Loucy (cell line): ENCODE measurements at regions not wholly inside any gene's neighbourhood (a gene's known extent, or its start where the extent isn't known, plus 50 kb on each side); places are given as distances from the start of the nearest gene placed in this dataset.

Experiments used
- H2AFZ ChIP-seq: fragments of 200-600 bp; sonication (generic); 2 replicates; pipeline ENCODE4 v1.6.0; 2016; ENCODE audit warnings: antibody characterized with exemption, mild to moderate bottlenecking, low read length, moderate library complexity
- H3F3A ChIP-seq: fragments of 200-600 bp; 2 replicates; pipeline ENCODE4 v1.6.0; 2016; ENCODE audit warnings: antibody characterized with exemption, low read depth, mild to moderate bottlenecking
- H3K27me3 ChIP-seq: fragments of 200-600 bp; sonication (generic); 2 replicates; pipeline ENCODE4 v1.6.1; 2014; ENCODE audit warnings: low read length, mild to moderate bottlenecking; ENCODE audit not compliant: insufficient read depth, poor library complexity, severe bottlenecking
- H3K36me3 ChIP-seq: fragments of 200-600 bp; sonication (generic); 2 replicates; pipeline ENCODE4 v1.6.1; 2016; ENCODE audit warnings: low read length; ENCODE audit not compliant: insufficient read depth
- H3K4me1 ChIP-seq: fragments of 200-600 bp; sonication (generic); 2 replicates; pipeline ENCODE4 v1.5.1; 2014; ENCODE audit warnings: low read length, mild to moderate bottlenecking; ENCODE audit not compliant: insufficient read depth, poor library complexity, severe bottlenecking
- H3K4me2 ChIP-seq: fragments of 200-600 bp; sonication (generic); 2 replicates; pipeline ENCODE4 v1.6.0; 2014; ENCODE audit warnings: antibody characterized with exemption, low read length, low read depth, mild to moderate bottlenecking; ENCODE audit not compliant: poor library complexity, severe bottlenecking
- H3K4me3 ChIP-seq: fragments of 200-600 bp; sonication (generic); 2 replicates; pipeline ENCODE4 v1.5.1; 2014; ENCODE audit warnings: low read length, mild to moderate bottlenecking, mixed read lengths; ENCODE audit not compliant: poor library complexity, severe bottlenecking
- H3K79me2 ChIP-seq: fragments of 200-600 bp; sonication (generic); 2 replicates; pipeline ENCODE4 v1.6.1; 2014; ENCODE audit warnings: low read length; ENCODE audit not compliant: insufficient read depth
- H3K9ac ChIP-seq: fragments of 200-600 bp; sonication (generic); 2 replicates; pipeline ENCODE4 v1.6.0; 2014; ENCODE audit warnings: mild to moderate bottlenecking, low read depth, low read length, moderate library complexity; ENCODE audit not compliant: poor library complexity, severe bottlenecking
- H3K9me2 ChIP-seq: fragments of 200-600 bp; sonication (generic); replicated peaks from 2 replicates; pipeline ENCODE4 v1.6.1; 2016; ENCODE audit warnings: low read depth, low read length, mixed read lengths
- H3K9me3 ChIP-seq: fragments of 200-600 bp; sonication (generic); 2 replicates; pipeline ENCODE4 v1.6.1; 2014; ENCODE audit warnings: mild to moderate bottlenecking, antibody characterized with exemption, low read length, low read depth; ENCODE audit not compliant: insufficient read depth
- H4K20me1 ChIP-seq: fragments of 200-600 bp; sonication (generic); 2 replicates; pipeline ENCODE4 v1.6.0; 2014; ENCODE audit warnings: antibody characterized with exemption, low read length, mild to moderate bottlenecking; ENCODE audit not compliant: insufficient read depth, poor library complexity, severe bottlenecking
- CTCF ChIP-seq: fragments of 200-600 bp; sonication (generic); conservative IDR thresholded peaks from 2 replicates; pipeline ENCODE4 v1.5.1; 2014; ENCODE audit warnings: mild to moderate bottlenecking, antibody characterized with exemption, low read length
- EZH2phosphoT487 ChIP-seq: fragments of 200-600 bp; IDR thresholded peaks from 2 replicates; pipeline ENCODE4 v1.6.1; 2018; ENCODE audit warnings: antibody characterized with exemption, mild to moderate bottlenecking, moderate library complexity, borderline replicate concordance

DNA sequence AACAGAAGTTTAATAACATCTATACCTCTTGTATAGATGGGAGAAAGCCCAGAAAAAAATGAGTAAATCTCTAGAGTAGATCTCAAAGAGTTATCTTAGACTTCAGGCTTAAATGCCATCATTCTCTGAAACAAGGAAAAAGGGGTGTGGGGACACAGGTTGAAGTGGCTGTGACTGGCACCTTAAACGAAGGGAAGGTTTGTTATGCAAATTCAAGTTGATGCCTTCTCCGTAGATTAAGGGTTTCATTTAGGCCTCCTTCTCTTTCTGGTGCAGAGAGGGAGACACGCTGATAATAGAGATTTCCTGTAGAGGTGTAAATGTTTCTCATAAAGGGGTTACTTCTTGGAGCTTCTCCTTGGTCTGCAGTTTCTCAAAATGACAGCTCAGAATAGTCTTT is 252.1 kb downstream of the CD83 start:
- no peaks in the 10 kb centered on the region for H4K20me1 ChIP-seq
- no peaks in the 10 kb centered on the region for H3K36me3 ChIP-seq
- peak overlapping the region; percentile 28 for H2AFZ ChIP-seq
- H3K79me2 ChIP-seq = no peaks in the 10 kb centered on the region
- H3K4me1 ChIP-seq = peaks cover 68% of the 10 kb centered on the region
- H3K4me3 ChIP-seq = no peak overlapping the region
- H3K4me2 ChIP-seq = no peak overlapping the region
- H3K9me2 ChIP-seq = no peaks in the 10 kb centered on the region
- H3F3A ChIP-seq = no peaks in the 10 kb centered on the region
- H3K27me3 ChIP-seq = no peaks in the 10 kb centered on the region
- peak overlapping the region; percentile 30 for H3K9ac ChIP-seq
- H3K9me3 ChIP-seq = no peaks in the 10 kb centered on the region
- TF ChIP-seq EZH2phosphoT487 = no peak
- TF ChIP-seq CTCF = no peak; the same call in 1 of the 2 replicates

- no peaks in the 10 kb centered on the region for H3K9me3 ChIP-seq
- peaks cover 82% of the 10 kb centered on the region for H3K4me1 ChIP-seq
- no peaks in the 10 kb centered on the region for H4K20me1 ChIP-seq
- H2AFZ ChIP-seq = no peak overlapping the region
- no peak overlapping the region for H3K9ac ChIP-seq
- no peaks in the 10 kb centered on the region; the same call in 1 of the 2 replicates for H3F3A ChIP-seq
- TF ChIP-seq EZH2phosphoT487 = no peak
- TF ChIP-seq CTCF = no peak
- no peak overlapping the region for H3K4me2 ChIP-seq
- H3K36me3 ChIP-seq = no peaks in the 10 kb centered on the region
- H3K9me2 ChIP-seq = no peaks in the 10 kb centered on the region
- H3K27me3 ChIP-seq = no peaks in the 10 kb centered on the region
- no peaks in the 10 kb centered on the region for H3K79me2 ChIP-seq
- no peak overlapping the region for H3K4me3 ChIP-seq
These were observed 254.0 kb downstream of the CD83 start for GRCh38 chr6:14371530-14371929.

- no peak for TF ChIP-seq EZH2phosphoT487
- TF ChIP-seq CTCF = no peak
- Histone ChIP-seq H3K79me2 (no peaks in the 10 kb centered on the region), H2AFZ (no peak overlapping the region), H3K36me3 (no peaks in the 10 kb centered on the region), H3K9me2 (no peaks in the 10 kb centered on the region), H3F3A (no peaks in the 10 kb centered on the region; the same call in 1 of the 2 replicates), H3K4me3 (no peak overlapping the region), H4K20me1 (no peaks in the 10 kb centered on the region), H3K4me2 (no peak overlapping the region), H3K27me3 (no peaks in the 10 kb centered on the region), H3K4me1 (peaks cover 75% of the 10 kb centered on the region), H3K9ac (peak overlapping the region; percentile 31), H3K9me3 (no peaks in the 10 kb centered on the region)
These were observed 255.3 kb downstream of the CD83 start for GRCh38 chr6:14372734-14373489.
